VCaP (cell line): ENCODE measurements at regions not wholly inside any gene's neighbourhood (a gene's known extent, or its start where the extent isn't known, plus 50 kb on each side); places are given as distances from the start of the nearest gene placed in this dataset.

Experiments
- H3K27ac ChIP-seq: fragments of 450-650 bp; 2 replicates; pipeline ENCODE4 v1.5.1; 2017
- CTCF ChIP-seq: fragments of 450-650 bp; conservative IDR thresholded peaks from 2 replicates; pipeline ENCODE4 v1.5.1; 2017; ENCODE audit warnings: mild to moderate bottlenecking, moderate library complexity

GRCh38 chr4:3829211-3829955 lies 63.2 kb downstream of the ADRA2C start:
- TF ChIP-seq CTCF: no peak
- H3K27ac ChIP-seq: peak overlapping the region; percentile 87; the same call in 1 of the 2 replicates

GRCh38 chr4:3829956-3830773 lies 64.0 kb downstream of the ADRA2C start:
- peak overlapping the region; percentile 11; the same call in 1 of the 2 replicates for H3K27ac ChIP-seq
- TF ChIP-seq CTCF: no peak

- H3K27ac ChIP-seq: peak overlapping the region; percentile 11; the same call in 1 of the 2 replicates
- no peak for TF ChIP-seq CTCF
Observed at GRCh38 chr4:3830774-3831528, 64.8 kb downstream of the ADRA2C start.

- TF ChIP-seq CTCF: no peak
- H3K27ac ChIP-seq: no peak overlapping the region
Observed at GRCh38 chr4:3831529-3832150, 65.5 kb downstream of the ADRA2C start.

GRCh38 chr4:3832536-3833220 lies 66.5 kb downstream of the ADRA2C start:
- no peak overlapping the region for H3K27ac ChIP-seq
- TF ChIP-seq CTCF: no peak

GRCh38 chr4:3833326-3833989 lies 67.3 kb downstream of the ADRA2C start:
- no peak overlapping the region for H3K27ac ChIP-seq
- no peak for TF ChIP-seq CTCF
